GM23248 (cell line): ENCODE measurements at regions not wholly inside any gene's neighbourhood (a gene's known extent, or its start where the extent isn't known, plus 50 kb on each side); places are given as distances from the start of the nearest gene placed in this dataset.

Experiments
- DNase-seq: peaks from one replicate; pipeline ENCODE4 v3.0.0-alpha.2; 2015
- H2AFZ ChIP-seq: fragments of 200-600 bp; sonication (generic); 2 replicates; pipeline ENCODE4 v1.6.1; 2016; ENCODE audit warnings: antibody characterized with exemption
- H3F3A ChIP-seq: fragments of 200-600 bp; sonication (generic); 2 replicates; pipeline ENCODE4 v1.6.1; 2016; ENCODE audit warnings: mild to moderate bottlenecking, antibody characterized with exemption, mixed run types; ENCODE audit not compliant: insufficient read depth
- H3K27ac ChIP-seq: fragments of 200-600 bp; sonication (generic); 2 replicates; pipeline ENCODE4 v1.5.1; 2016; ENCODE audit warnings: mild to moderate bottlenecking
- H3K27me3 ChIP-seq: fragments of 200-600 bp; sonication (generic); replicated peaks from 2 replicates; pipeline ENCODE4 v1.6.1; 2016; ENCODE audit warnings: mild to moderate bottlenecking; ENCODE audit not compliant: insufficient read depth
- H3K36me3 ChIP-seq: fragments of 200-600 bp; sonication (generic); 2 replicates; pipeline ENCODE4 v1.6.1; 2016; ENCODE audit warnings: low read depth, mild to moderate bottlenecking
- H3K4me1 ChIP-seq: fragments of 200-600 bp; sonication (generic); 2 replicates; pipeline ENCODE4 v1.6.1; 2016; ENCODE audit warnings: mild to moderate bottlenecking; ENCODE audit not compliant: insufficient read depth
- H3K4me2 ChIP-seq: fragments of 200-600 bp; sonication (generic); one replicate; pipeline ENCODE4 v1.6.1; 2016; ENCODE audit warnings: mild to moderate bottlenecking; ENCODE audit not compliant: unreplicated experiment
- H3K4me3 ChIP-seq: fragments of 200-600 bp; sonication (generic); 2 replicates; pipeline ENCODE4 v1.5.1; 2016; ENCODE audit warnings: mild to moderate bottlenecking
- H3K79me2 ChIP-seq: fragments of 200-600 bp; sonication (generic); 2 replicates; pipeline ENCODE4 v1.6.1; 2016; ENCODE audit warnings: mild to moderate bottlenecking; ENCODE audit not compliant: insufficient read depth
- H3K9ac ChIP-seq: fragments of 200-600 bp; sonication (generic); 2 replicates; pipeline ENCODE4 v1.6.1; 2016; ENCODE audit warnings: mild to moderate bottlenecking
- H3K9me2 ChIP-seq: fragments of 200-600 bp; sonication (generic); 2 replicates; pipeline ENCODE4 v1.6.1; 2016; ENCODE audit warnings: mixed run types, mild to moderate bottlenecking, moderate library complexity; ENCODE audit not compliant: insufficient read depth
- H3K9me3 ChIP-seq: fragments of 200-600 bp; sonication (generic); one replicate; pipeline ENCODE4 v1.6.1; 2017; ENCODE audit warnings: low read depth
- H4K20me1 ChIP-seq: fragments of 200-600 bp; sonication (generic); 2 replicates; pipeline ENCODE4 v1.6.0; 2016; ENCODE audit not compliant: insufficient read depth
- EZH2 ChIP-seq: fragments of 200-600 bp; sonication (generic); IDR thresholded peaks from 2 replicates; pipeline ENCODE4 v1.6.1; 2018; ENCODE audit warnings: antibody characterized with exemption, mild to moderate bottlenecking; ENCODE audit not compliant: insufficient read depth, poor library complexity, severe bottlenecking
- EZH2phosphoT487 ChIP-seq: fragments of 200-600 bp; sonication (generic); IDR thresholded peaks from 2 replicates; pipeline ENCODE4 v1.6.1; 2018; ENCODE audit warnings: antibody characterized with exemption, moderate library complexity, mild to moderate bottlenecking, low read depth; ENCODE audit not compliant: insufficient read depth
- WGBS, 2 experiments: methylation state at CpG; one replicate each; pipeline ENCODE4 v1.1.6; 2015 to 2017; ENCODE audit warnings: low lambda C conversion rate in 2 of 2, low coverage in 1 of 2; ENCODE audit errors: missing lambda C conversion rate in 2 of 2; 5-methylcytosine and 5-hydroxymethylcytosine counted together
- in situ Hi-C: fragments of 300-500 bp; cut with MboI; formaldehyde crosslinking; loops from 2 replicates; pipeline ENCODE4 v1.15.0; 2020

DNA sequence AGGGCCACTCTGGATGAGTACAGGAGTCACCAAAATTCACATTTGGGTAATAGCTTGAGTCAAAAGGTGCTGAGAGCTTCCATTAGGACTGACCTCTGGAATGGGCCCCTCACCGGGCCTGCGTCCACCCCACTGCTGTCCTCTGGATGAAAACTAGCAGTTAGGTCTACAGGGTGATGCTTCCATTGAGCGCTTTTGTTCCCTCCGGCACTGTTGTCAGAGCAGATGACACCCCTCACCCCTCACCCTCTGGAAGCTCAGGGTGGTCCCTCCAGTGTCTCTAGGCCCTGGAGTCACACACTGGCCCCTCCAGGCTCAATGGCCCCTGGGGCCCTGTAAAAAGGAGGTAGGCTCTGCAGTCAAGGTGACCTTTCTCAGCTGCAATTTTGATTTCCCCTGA is 187.8 kb upstream of the GPR12 start:
- H3K4me3 ChIP-seq = no peak overlapping the region
- DNase-seq = no peak
- no peaks in the 10 kb centered on the region for H3K9me3 ChIP-seq
- no peak overlapping the region for H3K4me2 ChIP-seq
- H3F3A ChIP-seq = no peaks in the 10 kb centered on the region
- 95 to 100% methylated on average over 4 of the region's 4 CpGs for WGBS, 2 experiments
- peaks cover 19% of the 10 kb centered on the region for H3K27me3 ChIP-seq
- H3K27ac ChIP-seq = no peak overlapping the region
- in situ Hi-C loops = no loop called here
- no peak overlapping the region for H3K9ac ChIP-seq
- TF ChIP-seq EZH2 (no peak), EZH2phosphoT487 (no peak)
- no peaks in the 10 kb centered on the region for H3K36me3 ChIP-seq
- H3K9me2 ChIP-seq = no peaks in the 10 kb centered on the region
- H2AFZ ChIP-seq = no peak overlapping the region
- H3K79me2 ChIP-seq = no peaks in the 10 kb centered on the region
- no peaks in the 10 kb centered on the region for H4K20me1 ChIP-seq
- H3K4me1 ChIP-seq = no peaks in the 10 kb centered on the region

DNA sequence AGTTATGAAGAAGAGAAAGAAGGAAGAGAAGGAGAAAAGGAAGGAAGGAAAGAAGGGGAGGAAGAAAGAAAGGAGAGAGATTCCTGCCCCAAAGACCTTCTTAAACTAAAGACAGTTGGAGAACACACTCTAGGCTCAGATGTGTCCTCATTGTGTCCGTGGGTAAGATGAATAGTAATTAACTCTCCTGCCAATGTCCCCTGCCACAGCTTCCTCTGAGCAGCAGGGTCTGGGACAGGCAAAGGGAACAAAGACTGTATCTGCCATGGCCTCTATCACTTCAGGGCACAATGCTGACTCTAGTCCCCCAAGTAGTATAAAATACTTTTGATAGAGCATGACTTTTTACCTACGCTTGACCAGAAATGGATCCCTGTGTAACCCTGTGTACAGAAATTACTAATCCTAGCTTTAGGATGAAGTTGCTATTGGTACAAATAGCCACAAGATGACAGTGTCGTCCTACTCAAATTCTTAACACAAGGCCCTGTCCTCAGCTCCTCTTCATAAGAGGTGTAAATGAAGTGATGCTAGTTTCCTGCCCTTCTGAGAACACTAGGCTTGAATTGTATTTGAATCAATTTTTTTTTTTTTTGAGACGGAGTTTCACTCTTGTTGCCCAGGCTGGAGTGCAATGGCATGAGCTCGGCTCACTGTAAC is 186.2 kb upstream of the GPR12 start:
- in situ Hi-C loops = no loop called here
- no peak overlapping the region for H3K27ac ChIP-seq
- H3K4me3 ChIP-seq = no peak overlapping the region
- H3K79me2 ChIP-seq = no peaks in the 10 kb centered on the region
- H4K20me1 ChIP-seq = no peaks in the 10 kb centered on the region
- TF ChIP-seq EZH2 = no peak
- TF ChIP-seq EZH2phosphoT487 = no peak
- no peaks in the 10 kb centered on the region; the same call in 1 of the 2 replicates for H3F3A ChIP-seq
- peaks cover 14% of the 10 kb centered on the region for H3K27me3 ChIP-seq
- H3K9me2 ChIP-seq = no peaks in the 10 kb centered on the region
- no peak overlapping the region for H3K4me2 ChIP-seq
- H3K9ac ChIP-seq = no peak overlapping the region
- DNase-seq = peak; percentile 70
- WGBS, 2 experiments = 45 to 49% methylated on average over 5 of the region's 5 CpGs
- 0 out of 2 replicates have a peak, but pooled peaks cover 4% of the 10 kb centered on the region for H3K4me1 ChIP-seq
- no peaks in the 10 kb centered on the region for H3K36me3 ChIP-seq
- H3K9me3 ChIP-seq = no peaks in the 10 kb centered on the region
- H2AFZ ChIP-seq = no peak overlapping the region

DNA sequence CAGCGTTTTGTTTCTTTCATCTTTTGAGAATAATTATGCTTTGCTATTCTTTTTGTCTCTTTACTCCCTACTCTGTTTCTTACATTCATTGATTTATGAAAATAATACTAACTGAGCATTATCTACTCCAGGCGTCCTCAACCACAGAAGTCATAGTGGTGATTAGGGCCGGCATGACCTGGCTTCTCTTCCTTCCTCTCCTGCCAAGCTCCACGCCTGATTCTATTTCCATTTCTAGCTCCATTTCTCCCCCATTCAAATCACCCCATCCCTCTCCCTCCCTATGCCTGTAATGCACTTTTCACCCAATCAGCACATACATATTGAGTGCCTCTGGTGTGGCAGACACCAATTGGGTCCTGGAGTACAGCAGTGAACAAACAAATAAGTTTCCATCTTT is 183.2 kb upstream of the GPR12 start:
- Histone ChIP-seq H3K27me3 (peaks cover 14% of the 10 kb centered on the region), H3K36me3 (no peaks in the 10 kb centered on the region), H3F3A (peaks cover 16% of the 10 kb centered on the region), H3K79me2 (no peaks in the 10 kb centered on the region), H4K20me1 (no peaks in the 10 kb centered on the region), H3K4me3 (no peak overlapping the region), H3K9me3 (no peaks in the 10 kb centered on the region), H3K4me2 (no peak overlapping the region), H2AFZ (no peak overlapping the region), H3K4me1 (peaks cover 16% of the 10 kb centered on the region), H3K9me2 (no peaks in the 10 kb centered on the region), H3K9ac (no peak overlapping the region), H3K27ac (no peak overlapping the region)
- in situ Hi-C loops = no loop called here
- DNase-seq = no peak
- TF ChIP-seq EZH2 = no peak
- TF ChIP-seq EZH2phosphoT487 = no peak
- 59 to 61% methylated on average over 4 of the region's 4 CpGs for WGBS, 2 experiments

GRCh38 chr13:26942184-26942583 is 181.6 kb upstream of the GPR12 start:
- no peak for DNase-seq
- WGBS, 2 experiments = 85% methylated on average over 6 of the region's 6 CpGs

More at GRCh38 chr13:26942184-26942583, 181.6 kb upstream of the GPR12 start:
- TF ChIP-seq EZH2phosphoT487 = no peak
- TF ChIP-seq EZH2 = no peak
- Histone ChIP-seq H3K27me3 (peaks cover 19% of the 10 kb centered on the region), H4K20me1 (no peaks in the 10 kb centered on the region), H3K9ac (no peak overlapping the region), H3K9me2 (no peaks in the 10 kb centered on the region), H3K4me2 (no peak overlapping the region), H3K36me3 (no peaks in the 10 kb centered on the region), H2AFZ (no peak overlapping the region), H3K27ac (no peak overlapping the region), H3K9me3 (no peaks in the 10 kb centered on the region), H3F3A (peaks cover 16% of the 10 kb centered on the region), H3K4me3 (no peak overlapping the region), H3K79me2 (no peaks in the 10 kb centered on the region), H3K4me1 (peaks cover 16% of the 10 kb centered on the region)
- in situ Hi-C loops = no loop called here
